GM19239 (cell line): ENCODE measurements at regions not wholly inside any gene's neighbourhood (a gene's known extent, or its start where the extent isn't known, plus 50 kb on each side); places are given as distances from the start of the nearest gene placed in this dataset.

Experiments
- DNase-seq: peaks from one replicate; pipeline ENCODE4 v3.0.0; 2011; ENCODE audit warnings: low spot score; ENCODE audit not compliant: insufficient read length
- FAIRE-seq: peaks from 2 replicates; lab custom pipeline; 2011; peaks lifted over from hg19 to GRCh38; lab: Jason Lieb, UNC

DNA sequence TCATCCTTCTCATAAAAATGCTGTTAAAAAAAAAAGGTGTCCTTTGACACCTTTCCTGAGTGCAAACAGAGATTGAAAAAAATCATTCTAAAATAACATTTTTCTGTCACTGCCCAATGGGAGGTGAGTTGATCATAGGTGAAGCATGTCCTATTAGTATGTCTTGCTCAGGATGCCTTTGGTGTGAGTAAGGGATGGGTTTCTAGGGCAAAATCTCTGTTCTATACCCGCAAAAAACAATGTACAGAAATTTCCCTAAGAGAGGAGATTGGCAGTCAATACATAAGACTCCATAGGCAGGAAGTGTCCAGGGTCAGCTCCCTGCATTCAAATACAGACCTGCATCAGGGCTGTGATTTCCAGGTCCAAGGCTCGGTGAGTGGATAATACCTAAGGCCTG is 195.2 kb downstream of the DAD1 start:
- no peak for DNase-seq
- no peak for FAIRE-seq

DNA sequence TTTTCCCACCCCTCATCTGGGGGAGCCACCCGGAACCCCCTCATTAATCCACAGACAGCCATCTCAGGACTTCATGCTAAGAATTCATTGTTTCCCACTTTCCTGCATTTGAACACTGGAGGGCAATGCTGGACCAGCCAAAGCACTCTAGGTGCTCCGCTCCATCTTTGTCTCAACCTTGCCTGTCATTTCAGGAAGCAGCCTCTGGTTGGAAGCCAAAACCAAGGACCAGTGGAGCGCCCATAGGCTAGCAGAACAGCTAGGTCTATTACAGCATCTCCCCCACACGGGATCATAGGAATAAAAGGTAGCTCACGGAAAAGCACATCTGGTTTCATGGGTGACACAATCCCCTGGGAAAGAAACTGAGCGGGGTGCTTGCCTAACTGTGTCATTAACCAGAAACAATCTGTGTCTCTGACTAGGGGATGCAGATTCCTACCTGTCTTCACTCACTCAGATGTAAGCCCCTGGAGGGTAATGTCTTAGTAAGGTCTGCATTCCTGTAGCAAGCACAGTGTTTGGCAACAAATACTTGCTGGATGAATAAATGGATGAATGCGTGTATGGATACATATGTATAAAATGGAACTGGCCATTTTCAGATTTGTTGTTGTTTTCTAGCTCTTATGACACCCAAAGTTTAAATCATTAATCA is 197.0 kb downstream of the DAD1 start:
- FAIRE-seq (peak; percentile 94), DNase-seq (peak; percentile 44)

DNA sequence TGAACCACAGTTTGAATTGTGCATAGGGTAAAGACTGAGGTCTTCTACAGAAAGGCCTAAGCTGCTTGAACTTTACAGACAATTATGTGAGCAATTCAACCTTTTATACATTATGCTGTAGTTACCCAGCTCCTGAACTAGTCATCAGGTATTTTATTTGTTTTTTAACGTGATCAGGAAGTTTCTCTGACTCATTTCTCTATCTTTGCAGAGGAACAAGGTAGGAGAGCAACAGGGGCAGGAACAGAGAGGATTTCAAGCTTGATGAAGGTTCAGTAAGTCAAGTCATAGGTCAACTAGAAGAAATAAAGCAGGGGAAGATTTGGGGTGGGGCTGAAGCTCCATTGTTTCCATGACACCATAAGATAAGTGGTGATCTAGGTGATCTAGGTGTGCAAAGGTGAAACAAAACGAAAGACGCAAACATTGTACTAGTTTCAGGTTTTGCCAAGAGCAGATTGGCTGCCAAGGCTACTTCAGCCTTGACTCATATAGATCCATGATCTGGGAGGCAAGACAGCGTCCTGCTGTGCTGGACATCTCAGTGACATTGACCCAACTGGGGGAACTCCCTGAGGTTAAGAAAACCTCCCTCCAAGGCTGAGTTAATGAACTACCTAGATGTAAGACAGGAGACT is 198.1 kb downstream of the DAD1 start:
- peak; percentile 69 for FAIRE-seq
- peak; percentile 35 for DNase-seq

DNA sequence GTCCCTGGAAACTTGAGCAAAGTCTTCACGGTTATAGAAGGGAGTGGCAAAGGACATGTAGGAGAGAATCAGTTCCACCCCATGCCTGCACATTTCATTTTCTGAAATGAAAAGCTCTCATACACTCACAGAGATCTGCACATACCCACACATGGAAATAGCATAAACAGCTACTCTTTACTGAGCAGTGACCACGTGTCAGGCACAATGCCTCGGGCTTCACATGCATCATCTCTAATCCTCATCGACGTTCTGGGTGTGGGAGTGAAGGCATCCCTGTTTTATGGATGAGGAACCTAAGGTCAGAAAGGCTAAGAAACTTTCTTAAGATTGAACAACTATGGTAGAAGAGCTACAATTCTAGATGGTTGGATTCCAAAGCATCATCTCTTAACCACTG is 198.8 kb downstream of the DAD1 start:
- FAIRE-seq = no peak
- no peak for DNase-seq

DNA sequence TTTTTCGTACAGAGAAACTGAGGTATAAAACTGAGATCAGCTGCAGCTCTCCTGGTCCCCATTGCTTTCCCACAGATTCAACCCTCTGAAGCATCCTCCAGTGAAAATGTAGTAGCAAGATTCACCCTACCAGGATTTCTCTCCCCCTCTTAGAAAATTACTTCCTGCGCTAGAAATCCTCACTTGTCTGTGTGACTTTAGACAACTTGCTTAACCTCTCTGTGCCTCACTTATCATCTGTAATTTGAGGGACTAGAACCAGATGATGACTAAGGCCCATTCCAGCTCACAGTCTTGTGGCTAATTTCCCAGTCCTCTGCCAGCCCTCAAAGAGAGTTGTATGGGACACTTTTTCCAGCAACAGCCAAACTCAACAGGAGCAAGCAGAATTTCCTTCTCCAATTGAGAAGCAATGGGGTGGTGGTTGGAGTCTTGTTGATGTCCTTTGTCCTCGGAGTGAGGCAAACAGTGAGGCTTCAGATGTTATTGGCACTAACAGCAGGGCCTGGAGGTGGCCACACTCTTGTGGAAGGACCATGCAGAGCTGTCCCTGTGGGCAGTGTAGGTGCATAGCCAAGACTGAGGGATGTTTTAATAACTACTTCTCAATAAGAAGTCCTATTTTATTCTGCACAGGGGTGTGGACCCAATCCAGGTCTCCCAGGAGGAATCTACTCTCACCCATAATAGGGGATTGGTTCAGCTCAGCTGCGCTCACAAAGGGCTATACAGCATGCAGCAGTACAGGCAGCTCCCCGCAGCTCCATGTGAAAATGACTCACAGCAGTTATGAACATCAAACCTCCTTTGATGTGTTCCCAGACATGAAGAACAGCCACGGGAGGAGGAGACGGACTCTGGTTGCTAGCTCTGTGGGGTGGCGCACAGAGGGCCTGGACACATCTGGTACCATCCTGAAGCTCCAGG is 200.1 kb downstream of the DAD1 start:
- DNase-seq (no peak), FAIRE-seq (no peak)

DNA sequence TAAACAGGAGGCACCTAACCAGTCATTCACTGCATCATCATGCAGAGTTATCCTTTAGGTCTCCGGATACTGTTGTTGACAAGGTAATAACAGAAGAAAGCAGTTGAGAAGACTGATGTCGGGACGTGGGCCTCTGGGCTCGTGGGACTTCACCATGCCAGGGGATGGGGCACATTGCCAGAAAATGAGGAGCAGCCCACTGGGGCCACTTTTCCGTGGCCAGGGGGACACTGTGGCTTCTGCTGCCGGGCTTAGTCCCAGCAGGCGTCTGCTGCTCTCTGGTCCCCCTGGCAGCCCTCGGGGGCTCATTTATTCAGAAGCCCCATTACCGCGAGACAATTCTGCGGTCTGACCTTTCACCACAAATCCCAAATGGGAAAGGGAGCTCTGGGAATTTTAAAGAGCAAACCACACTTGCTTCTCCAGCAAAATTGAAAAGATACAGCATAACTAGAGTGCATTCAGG is 201.2 kb downstream of the DAD1 start:
- DNase-seq (no peak), FAIRE-seq (no peak)

DNA sequence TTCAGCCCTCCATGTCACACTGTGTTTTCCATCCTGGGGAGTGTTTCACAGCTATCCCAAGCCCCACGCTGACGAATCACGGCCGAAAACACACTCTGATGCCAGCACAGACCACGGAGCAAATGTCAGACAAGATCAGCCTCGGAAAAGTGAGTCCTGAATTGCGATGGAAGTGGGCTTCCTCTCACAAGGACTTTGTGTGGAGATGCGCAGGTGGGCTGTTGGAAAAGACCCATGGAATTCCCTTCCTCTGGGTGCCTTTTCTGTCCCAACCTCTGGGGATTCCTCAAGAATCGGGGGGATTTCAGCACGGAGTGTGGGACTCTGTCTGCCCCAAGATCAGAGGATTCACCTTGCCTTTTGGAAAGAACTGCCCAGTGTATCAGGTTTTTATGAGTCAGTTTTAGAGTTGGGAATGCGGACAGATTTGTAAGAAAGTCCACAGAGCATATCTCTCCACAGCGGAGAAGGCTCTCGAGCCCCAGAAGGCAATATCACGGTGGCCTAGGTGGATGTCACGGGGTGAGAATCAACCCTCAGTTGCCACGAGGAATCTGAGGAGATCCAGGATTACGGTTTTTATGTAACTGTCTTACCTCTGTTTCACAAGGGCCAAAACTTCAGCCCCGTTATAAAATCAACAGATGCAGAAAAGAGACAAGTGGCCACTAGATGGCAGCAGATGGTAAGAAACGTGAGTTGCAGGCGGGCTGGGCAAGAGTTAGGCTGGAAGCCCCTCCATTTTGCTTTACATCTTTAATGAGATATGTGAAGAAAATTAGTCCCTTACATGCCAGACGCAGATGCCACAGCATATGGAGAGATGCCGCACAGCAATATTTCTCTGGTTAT is 201.9 kb downstream of the DAD1 start:
- peak; percentile 94 for FAIRE-seq
- peak; percentile 31 for DNase-seq

DNA sequence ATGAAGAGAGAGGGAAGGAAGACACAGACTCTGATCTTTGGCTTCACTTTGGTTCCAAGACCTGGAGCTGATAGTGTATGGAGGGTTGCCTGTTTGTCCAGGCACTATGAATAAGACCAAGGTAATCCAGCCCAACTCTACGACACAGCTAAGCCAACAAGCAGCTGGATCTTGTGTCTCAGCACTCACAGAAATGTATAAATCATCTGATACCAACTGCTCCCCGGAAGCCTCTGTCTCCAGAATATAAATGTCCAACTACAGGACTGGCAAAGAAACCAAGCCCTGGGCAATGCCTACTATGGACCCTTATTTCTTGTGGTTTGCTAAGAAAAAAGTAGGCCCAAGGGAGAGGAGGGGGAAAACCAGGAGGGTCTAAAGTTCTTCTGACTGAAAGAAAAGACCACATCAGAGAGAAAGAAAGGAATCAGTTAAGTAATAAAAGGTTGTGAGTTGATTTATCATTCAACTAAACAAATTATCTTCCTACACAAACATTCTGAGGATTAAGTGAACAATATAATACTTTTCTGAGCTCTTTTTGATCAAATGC is 204.0 kb downstream of the DAD1 start:
- DNase-seq (no peak), FAIRE-seq (peak; percentile 83)

DNA sequence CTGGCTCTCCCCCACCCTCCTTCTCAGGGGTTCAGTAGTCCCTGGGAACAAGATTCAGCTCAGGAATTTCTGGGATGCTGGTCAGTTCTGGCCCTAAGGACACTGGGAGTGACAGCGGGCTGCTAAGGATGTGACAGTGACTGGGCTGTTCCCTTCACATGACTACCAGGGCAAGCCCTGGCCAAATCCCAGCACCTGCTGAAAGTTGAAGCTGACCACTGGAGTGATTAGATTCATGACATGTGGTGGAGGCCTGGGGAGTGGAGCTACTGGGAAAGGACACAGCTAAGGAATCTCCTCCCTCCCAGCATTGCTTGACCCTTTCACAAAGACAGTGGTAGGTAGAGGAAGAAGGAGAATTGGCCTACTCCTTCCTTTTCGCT is 204.9 kb downstream of the DAD1 start:
- FAIRE-seq = no peak

DNA sequence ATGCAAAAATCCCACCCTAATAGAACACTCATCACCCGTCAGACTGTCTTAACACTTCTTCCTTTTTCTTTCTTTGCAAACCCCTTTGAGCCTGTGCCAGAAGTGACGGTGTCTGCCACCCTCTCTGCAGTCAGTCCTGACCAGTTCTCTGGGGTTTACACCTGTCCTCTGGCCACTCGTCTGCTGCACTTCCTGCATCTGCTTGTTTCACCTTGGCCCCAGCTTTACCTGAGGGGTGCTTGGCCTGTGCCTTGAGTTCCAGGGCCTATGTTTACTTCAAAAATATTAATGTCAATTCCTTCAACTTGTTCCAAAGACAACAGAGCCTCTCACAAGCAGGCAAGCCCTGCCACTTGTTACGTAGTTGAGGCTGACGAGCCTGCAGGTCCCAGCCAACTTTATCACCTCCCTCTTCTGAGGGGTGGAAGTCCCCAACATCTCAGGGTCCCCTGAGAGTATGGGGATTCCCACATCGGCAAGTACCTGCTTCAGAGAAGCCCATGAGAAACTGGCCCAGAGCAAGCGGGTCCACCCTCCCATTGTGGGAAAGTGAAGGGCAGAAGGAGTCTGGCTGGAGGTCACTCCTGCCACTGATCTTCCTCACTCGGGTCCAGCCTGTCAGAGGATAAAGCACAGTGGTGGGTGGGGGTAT is 205.4 kb downstream of the DAD1 start:
- DNase-seq (no peak), FAIRE-seq (no peak)

More for the DNA sequence above, 204.9 kb downstream of the DAD1 start:
- DNase-seq = no peak

DNA sequence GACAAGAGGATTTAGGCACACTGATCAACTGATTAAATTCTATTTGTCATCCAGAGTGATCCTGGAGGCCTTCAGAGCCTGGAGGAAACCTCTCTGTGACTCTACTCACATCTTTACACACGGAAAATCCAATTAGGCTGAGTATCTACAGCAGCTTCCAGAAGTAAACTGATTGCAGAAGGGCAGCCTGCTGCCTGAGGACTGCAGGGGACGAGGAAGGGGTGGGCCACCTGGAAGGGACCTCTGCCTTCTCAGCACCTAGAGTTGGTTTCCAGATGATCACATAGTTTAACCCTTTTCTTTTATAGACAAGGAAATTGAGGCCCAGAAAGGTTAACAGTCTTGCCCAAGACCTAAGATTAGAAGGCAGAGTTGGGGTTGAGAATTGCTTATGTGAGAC is 206.1 kb downstream of the DAD1 start:
- no peak for DNase-seq
- peak; percentile 93 for FAIRE-seq

DNA sequence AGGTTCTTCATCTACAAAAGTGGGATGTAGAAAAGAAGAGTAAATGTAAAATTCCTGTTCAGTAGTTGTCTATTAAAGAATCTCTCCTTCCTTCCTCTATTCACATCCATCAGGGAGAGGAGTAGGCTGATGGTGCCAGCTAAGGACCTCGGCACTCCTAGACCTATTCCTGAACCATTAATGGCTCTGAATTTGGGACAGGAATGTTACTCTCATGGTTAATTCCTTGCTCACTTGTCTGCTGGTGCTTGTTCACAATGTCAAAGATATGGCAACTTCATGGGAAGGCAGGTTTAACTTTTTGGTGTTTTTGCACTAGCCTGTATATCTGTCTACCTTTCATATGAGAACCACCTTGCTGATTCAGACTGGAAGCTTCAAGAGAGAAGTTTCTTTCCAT is 206.6 kb downstream of the DAD1 start:
- DNase-seq = no peak
- no peak for FAIRE-seq

DNA sequence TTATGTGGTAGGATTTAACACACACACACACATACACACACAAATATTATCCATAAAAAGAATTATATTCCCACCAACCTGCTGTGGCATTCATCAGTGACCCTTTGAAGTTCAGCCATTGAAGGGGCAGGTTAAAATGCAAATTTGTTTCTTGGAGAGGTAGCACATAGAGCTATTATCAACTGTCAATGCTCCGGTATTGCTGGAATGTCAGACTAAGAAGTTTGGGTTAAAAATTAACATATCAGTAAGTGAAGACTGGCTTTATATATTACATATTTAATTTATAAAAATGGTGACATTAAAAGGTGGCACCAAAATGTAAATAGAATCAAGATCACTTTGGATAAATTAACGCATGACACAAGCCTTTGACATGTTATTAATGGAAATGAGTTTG is 207.3 kb downstream of the DAD1 start:
- FAIRE-seq (peak; percentile 23), DNase-seq (no peak)

DNA sequence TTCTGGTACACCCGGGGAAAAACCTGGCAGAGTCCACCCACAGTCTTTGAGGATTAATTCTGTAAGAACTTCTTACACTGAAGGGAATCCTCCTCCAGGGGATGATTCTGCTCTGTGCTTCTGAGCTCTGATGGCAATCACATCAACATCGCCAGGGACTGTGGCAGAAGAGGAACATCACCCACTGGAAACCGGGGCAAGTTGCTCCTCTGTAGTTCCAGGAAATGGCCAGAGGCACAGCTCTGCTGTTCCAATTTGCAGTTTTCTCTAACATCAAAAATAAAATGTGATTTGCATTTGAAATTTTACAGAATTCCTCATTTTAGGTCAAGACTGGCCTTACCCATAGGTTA is 207.6 kb downstream of the DAD1 start:
- DNase-seq = no peak
- peak; percentile 88 for FAIRE-seq

DNA sequence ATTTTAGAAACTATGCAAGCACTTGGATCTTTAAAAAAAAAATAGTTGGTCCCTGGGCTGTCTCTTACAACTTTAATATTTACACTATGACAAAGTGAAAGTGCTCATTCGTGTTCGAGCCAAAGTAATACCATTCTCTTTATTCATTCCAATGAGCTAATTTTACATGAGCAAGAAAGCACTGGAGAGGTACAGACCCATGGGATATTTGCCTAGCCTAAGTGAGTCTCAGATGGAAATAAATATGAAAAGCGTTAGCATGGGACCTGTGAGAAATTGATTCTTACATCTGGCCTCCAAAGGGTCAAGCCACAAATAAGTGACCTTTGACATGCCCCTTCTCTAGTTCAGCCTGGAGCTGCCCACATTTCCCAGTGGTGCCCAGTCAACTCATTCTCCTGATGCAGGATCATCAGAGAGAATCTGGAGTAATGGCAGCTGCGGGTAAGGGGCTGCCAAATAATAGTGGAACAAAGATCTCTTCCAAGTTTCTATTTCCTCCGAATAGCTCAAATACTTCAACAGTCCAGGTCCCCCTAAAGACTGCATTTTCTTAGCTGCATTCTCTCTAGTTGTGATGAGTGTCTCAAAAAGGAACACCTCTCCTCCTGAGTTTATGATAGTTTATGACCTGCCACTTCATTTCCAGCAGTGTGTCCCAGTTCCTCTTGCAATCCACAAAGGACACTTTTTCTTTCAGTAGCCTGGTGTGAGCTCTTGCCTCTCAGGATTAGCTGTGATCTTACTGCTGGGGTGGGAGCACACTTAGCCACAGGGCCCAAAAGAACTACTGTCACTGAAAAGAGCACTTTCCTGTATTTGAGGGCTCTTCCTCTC is 208.2 kb downstream of the DAD1 start:
- DNase-seq (no peak), FAIRE-seq (peak; percentile 51)

DNA sequence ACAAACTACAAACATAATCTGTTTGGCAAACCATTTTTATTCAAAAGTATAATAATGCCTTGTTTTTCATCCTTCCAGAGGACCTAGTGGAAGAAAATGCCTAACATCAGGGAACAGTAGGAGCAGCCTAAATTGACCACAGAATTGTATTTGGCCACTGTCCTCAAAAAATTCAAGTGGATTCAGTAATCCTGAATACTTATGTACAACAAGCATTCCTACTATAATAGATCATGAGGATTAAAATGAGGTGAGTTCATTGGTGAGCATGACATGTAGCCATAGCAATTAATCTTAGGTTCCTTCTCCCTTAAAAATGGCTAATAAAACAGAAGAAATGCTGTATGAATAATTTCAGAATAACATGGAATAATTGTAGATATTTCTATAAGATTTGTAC is 209.3 kb downstream of the DAD1 start:
- DNase-seq (no peak), FAIRE-seq (no peak)

DNA sequence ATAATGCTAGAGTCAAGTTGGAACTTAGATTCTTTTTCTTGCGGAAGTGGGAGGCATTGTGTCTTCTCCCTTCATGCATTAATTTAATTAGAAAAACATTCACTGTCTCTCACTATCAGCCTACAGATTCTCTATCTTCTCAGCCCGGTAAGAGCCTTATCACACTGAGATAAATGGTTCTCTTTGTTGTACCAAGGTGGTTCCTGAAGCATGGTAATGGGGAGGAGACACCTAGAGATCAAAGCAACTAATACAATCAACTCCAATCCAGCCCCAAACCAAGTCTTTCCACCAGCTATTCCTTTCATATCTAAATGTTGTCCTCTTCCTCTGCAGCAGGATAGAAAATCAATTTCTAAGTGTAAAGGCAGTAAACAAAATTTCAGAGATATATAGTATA is 210.8 kb downstream of the DAD1 start:
- DNase-seq (no peak), FAIRE-seq (no peak)

DNA sequence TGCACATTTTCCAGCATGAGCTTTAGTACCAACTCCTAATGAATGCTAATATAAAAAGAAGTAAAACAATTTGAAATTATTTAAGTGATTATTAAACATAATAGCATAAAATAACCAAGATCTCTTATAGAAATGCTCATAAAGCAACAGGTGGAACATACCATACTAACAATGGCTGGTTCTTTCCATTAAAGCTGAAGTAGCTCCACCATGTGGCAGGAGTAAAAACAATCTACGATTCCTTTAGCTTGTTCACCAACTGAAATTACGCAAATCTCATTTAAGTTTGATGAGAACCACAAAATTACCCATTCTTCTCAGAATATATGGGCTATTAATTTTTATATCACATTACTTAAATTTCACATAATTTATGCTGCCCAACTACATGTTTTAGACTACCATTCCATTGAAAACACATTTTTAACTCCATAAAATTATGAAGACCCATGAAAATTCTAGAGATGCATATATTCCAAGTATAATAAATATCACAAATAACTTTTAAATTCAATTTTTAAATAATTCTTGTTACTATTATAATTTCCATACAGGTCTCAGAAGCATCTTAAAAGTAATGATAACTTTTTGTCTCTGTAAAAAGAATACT is 213.6 kb downstream of the DAD1 start:
- DNase-seq = no peak
- peak; percentile 70 for FAIRE-seq
